ACC112 (cell line): ENCODE measurements at regions not wholly inside any gene's neighbourhood (a gene's known extent, or its start where the extent isn't known, plus 50 kb on each side); places are given as distances from the start of the nearest gene placed in this dataset.
"Not testable (repeated sequence)": the region's sequence is repeated elsewhere in the genome, so short reads cannot be mapped to it uniquely, and the experiment has no call there.

Experiments used
- H2AFZ ChIP-seq: fragments of 200-600 bp; sonication (generic); one replicate; pipeline ENCODE4 v1.6.0; 2017; ENCODE audit warnings: antibody characterized with exemption, low read length; ENCODE audit not compliant: unreplicated experiment
- H3K27ac ChIP-seq: fragments of 200-600 bp; sonication (generic); 2 replicates; pipeline ENCODE4 v1.5.1; 2014; ENCODE audit warnings: low read depth, mild to moderate bottlenecking, antibody characterized with exemption, low read length, moderate library complexity
- H3K27me3 ChIP-seq: fragments of 200-600 bp; sonication (generic); 2 replicates; pipeline ENCODE4 v1.6.1; 2014; ENCODE audit warnings: mild to moderate bottlenecking, antibody characterized with exemption, low read length, moderate library complexity, mixed read lengths; ENCODE audit not compliant: insufficient read depth
- H3K36me3 ChIP-seq: fragments of 200-600 bp; sonication (generic); 2 replicates; pipeline ENCODE4 v1.6.1; 2016; ENCODE audit warnings: mild to moderate bottlenecking, antibody characterized with exemption, low read length, moderate library complexity, mixed read lengths; ENCODE audit not compliant: insufficient read depth
- H3K4me1 ChIP-seq: fragments of 200-600 bp; sonication (generic); one replicate; pipeline ENCODE4 v1.6.1; 2016; ENCODE audit warnings: low read length, mixed read lengths; ENCODE audit not compliant: insufficient read depth, unreplicated experiment, control insufficient read depth
- H3K4me3 ChIP-seq: fragments of 200-600 bp; sonication (generic); 2 replicates; pipeline ENCODE4 v1.5.1; 2014; ENCODE audit warnings: mild to moderate bottlenecking, low read depth, low read length
- H3K79me2 ChIP-seq: fragments of 200-600 bp; sonication (generic); one replicate; pipeline ENCODE4 v1.6.0; 2016; ENCODE audit warnings: low read length; ENCODE audit not compliant: control insufficient read depth, unreplicated experiment, insufficient read depth

GRCh38 chr18:1015777-1016176 lies 111.1 kb downstream of the ADCYAP1 start:
- Histone ChIP-seq H2AFZ (peak overlapping the region; percentile 92), H3K4me3 (no peak overlapping the region), H3K4me1 (peaks cover 24% of the 10 kb centered on the region)

DNA sequence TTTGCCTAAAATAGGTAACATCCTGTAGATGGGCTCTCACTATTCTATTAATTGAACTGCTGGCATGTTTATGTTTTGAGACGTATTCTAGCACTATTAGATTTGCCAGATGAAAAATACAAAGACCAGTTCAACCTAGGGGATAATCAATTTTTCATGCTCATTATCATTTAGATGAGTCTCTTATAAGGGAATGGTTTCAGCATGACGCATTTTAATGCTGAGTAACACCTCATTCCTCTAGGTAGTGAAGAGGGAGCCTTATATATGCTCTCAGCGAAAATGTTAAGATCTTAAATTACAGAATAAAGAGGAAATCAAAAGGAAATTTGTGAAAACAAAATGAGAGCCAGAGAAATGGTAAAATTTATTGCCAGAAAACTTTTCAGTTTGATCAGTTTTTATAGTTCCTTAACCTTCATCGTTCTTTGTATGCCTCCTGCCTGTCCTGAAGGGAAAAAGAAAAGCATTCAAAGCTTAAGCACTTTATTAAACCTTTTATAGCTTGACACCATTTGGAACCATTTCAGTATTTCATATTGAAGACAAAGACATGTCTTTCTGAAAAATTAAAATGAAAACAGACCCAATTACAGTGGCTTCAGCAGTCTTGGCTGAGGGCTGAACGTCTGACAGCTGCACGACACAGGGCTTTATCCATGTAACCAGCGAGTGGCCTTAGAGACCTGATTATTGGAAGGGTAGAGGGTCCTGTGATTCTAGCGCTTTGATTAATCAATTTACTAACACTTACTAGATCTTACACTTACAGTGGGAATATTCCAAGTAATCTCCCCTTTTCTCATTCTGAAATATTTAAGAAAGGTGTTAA lies 112.8 kb downstream of the ADCYAP1 start:
- no peaks in the 10 kb centered on the region for H3K79me2 ChIP-seq
- peaks cover 24% of the 10 kb centered on the region for H3K4me1 ChIP-seq
- no peak overlapping the region for H3K27ac ChIP-seq
- no peak overlapping the region for H3K4me3 ChIP-seq
- no peak overlapping the region for H2AFZ ChIP-seq
- no peaks in the 10 kb centered on the region for H3K36me3 ChIP-seq
- no peaks in the 10 kb centered on the region for H3K27me3 ChIP-seq

More at GRCh38 chr18:1015777-1016176, 111.1 kb downstream of the ADCYAP1 start:
- Histone ChIP-seq H3K27me3 (no peaks in the 10 kb centered on the region), H3K36me3 (no peaks in the 10 kb centered on the region), H3K27ac (no peak overlapping the region), H3K79me2 (no peaks in the 10 kb centered on the region)

GRCh38 chr18:1018181-1018681 lies 113.6 kb downstream of the ADCYAP1 start:
- Histone ChIP-seq H3K4me3 (no peak overlapping the region), H3K27ac (no peak overlapping the region), H3K4me1 (peaks cover 24% of the 10 kb centered on the region), H2AFZ (no peak overlapping the region), H3K27me3 (no peaks in the 10 kb centered on the region), H3K36me3 (no peaks in the 10 kb centered on the region), H3K79me2 (no peaks in the 10 kb centered on the region)

- no peaks in the 10 kb centered on the region for H3K36me3 ChIP-seq
- H3K4me1 ChIP-seq, result peaks cover 17% of the 10 kb centered on the region
- H3K4me3 ChIP-seq, result no peak overlapping the region
These were observed 114.5 kb downstream of the ADCYAP1 start for GRCh38 chr18:1019191-1019590.

DNA sequence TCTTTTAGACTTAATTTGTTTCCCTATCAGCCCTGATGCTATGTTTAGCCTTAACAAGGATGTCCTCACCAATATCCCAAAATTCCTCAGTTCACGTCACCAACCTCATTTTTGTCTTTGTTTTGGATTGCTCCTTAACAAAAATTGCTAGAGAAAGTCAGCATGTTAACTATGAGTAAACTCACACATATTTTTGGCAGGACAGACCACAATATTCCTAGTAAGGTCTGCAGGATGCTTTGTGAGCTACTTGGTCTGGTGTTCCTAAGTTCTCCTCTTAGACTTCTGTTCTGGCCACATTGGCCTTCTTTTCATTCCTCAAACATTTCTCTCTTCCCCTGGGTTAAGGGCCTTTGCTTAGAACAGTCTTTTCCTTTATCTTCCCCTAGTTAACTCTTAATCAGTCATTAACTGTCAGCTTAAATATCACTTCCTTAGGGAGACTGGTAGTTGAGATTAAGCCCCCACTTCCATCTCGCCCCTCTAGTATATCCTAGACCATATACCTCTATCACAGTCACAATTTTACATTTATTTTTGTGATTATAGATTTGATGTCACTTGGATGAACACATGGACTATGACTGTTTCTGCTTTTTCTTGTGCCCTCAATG lies 116.2 kb downstream of the ADCYAP1 start:
- Histone ChIP-seq H3K4me3 (no peak overlapping the region), H3K27me3 (no peaks in the 10 kb centered on the region), H2AFZ (no peak overlapping the region), H3K27ac (no peak overlapping the region), H3K4me1 (peaks cover under 1% of the 10 kb centered on the region), H3K36me3 (no peaks in the 10 kb centered on the region), H3K79me2 (no peaks in the 10 kb centered on the region)

More at GRCh38 chr18:1019191-1019590, 114.5 kb downstream of the ADCYAP1 start:
- H2AFZ ChIP-seq, result no peak overlapping the region
- no peak overlapping the region for H3K27ac ChIP-seq
- H3K27me3 ChIP-seq, result no peaks in the 10 kb centered on the region
- no peaks in the 10 kb centered on the region for H3K79me2 ChIP-seq

DNA sequence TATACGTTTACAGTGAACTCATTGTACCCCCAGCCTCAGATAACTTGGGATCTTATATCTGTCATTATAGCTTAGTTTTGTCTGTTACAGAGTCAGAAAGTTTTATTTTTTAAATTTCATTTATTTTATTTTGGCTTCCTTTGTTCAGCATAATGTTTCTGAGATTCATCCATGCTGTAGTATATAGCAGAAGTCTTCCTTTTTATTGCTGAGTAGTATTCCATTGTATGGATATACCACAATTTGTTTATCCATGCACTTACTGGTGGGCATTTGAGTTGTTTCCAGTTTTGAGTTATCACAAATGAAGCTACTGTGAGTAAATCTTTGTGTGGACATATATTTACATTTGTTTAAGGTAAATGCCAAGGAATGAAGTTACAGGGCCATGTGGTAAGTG lies 122.3 kb downstream of the ADCYAP1 start:
- no peaks in the 10 kb centered on the region for H3K36me3 ChIP-seq
- no peak overlapping the region for H3K4me3 ChIP-seq
- H2AFZ ChIP-seq, result no peak overlapping the region
- H3K27ac ChIP-seq, result no peak overlapping the region
- no peaks in the 10 kb centered on the region for H3K4me1 ChIP-seq
- no peaks in the 10 kb centered on the region for H3K79me2 ChIP-seq
- no peaks in the 10 kb centered on the region for H3K27me3 ChIP-seq

GRCh38 chr18:1033092-1033491 lies 128.4 kb downstream of the ADCYAP1 start:
- H3K4me3 ChIP-seq, H3K79me2 ChIP-seq, H3K27ac ChIP-seq, H3K36me3 ChIP-seq, H3K4me1 ChIP-seq, H3K27me3 ChIP-seq, H2AFZ ChIP-seq: not testable (repeated sequence)

GRCh38 chr18:1034971-1035370 lies 130.3 kb downstream of the ADCYAP1 start:
- Histone ChIP-seq H3K27ac (no peak overlapping the region), H3K79me2 (no peaks in the 10 kb centered on the region), H3K4me1 (no peaks in the 10 kb centered on the region), H3K36me3 (no peaks in the 10 kb centered on the region), H2AFZ (no peak overlapping the region), H3K4me3 (no peak overlapping the region), H3K27me3 (no peaks in the 10 kb centered on the region)

DNA sequence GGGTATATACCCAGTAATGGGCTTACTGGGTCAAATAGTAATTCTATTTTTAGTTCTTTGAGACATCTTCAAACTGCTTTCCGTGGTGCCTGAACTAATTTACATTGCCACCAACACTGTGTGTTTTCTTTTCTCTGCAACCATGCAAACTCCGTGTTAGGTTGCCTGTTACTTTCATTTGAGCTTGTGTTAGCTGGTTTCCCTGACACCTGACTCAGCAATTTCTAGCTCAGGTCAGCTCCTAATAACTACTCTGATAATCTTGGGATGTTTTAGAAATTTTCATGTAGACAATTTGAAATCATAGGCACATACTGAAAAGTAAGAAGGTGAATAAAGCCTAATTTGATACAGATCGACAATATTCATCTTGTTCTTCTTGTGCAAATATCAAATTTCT lies 132.3 kb downstream of the ADCYAP1 start:
- Histone ChIP-seq H3K27me3 (no peaks in the 10 kb centered on the region), H3K36me3 (no peaks in the 10 kb centered on the region), H3K79me2 (no peaks in the 10 kb centered on the region), H3K4me3 (no peak overlapping the region), H3K27ac (no peak overlapping the region), H2AFZ (no peak overlapping the region), H3K4me1 (no peaks in the 10 kb centered on the region)

- no peaks in the 10 kb centered on the region for H3K27me3 ChIP-seq
These were observed 133.1 kb downstream of the ADCYAP1 start for GRCh38 chr18:1037776-1038175.

GRCh38 chr18:1039421-1039820 lies 134.8 kb downstream of the ADCYAP1 start:
- no peaks in the 10 kb centered on the region for H3K36me3 ChIP-seq
- H3K4me3 ChIP-seq, result no peak overlapping the region
- H3K4me1 ChIP-seq, result no peaks in the 10 kb centered on the region
- no peaks in the 10 kb centered on the region for H3K27me3 ChIP-seq
- no peaks in the 10 kb centered on the region for H3K79me2 ChIP-seq
- no peak overlapping the region for H3K27ac ChIP-seq
- no peak overlapping the region for H2AFZ ChIP-seq

More at GRCh38 chr18:1037776-1038175, 133.1 kb downstream of the ADCYAP1 start:
- H3K4me1 ChIP-seq, result no peaks in the 10 kb centered on the region
- H3K36me3 ChIP-seq, result no peaks in the 10 kb centered on the region
- H3K79me2 ChIP-seq, result no peaks in the 10 kb centered on the region
- H3K27ac ChIP-seq, result no peak overlapping the region
- H2AFZ ChIP-seq, result no peak overlapping the region
- no peak overlapping the region for H3K4me3 ChIP-seq
